Liver (tissue), 7 donors: ENCODE measurements at regions not wholly inside any gene's neighbourhood (a gene's known extent, or its start where the extent isn't known, plus 50 kb on each side); places are given as distances from the start of the nearest gene placed in this dataset.

ENCODE experiments used
- DNase-seq: peaks from one replicate; pipeline ENCODE4 v3.0.0-alpha.2; 2017; ENCODE audit warnings: low spot score
- H3K27ac ChIP-seq, 2 donors: one replicate each; pipeline ENCODE4 v1.7.0; 2013; ENCODE audit warnings: inconsistent platforms in 2 of 2, low read length in 2 of 2, control low read depth in 1 of 2, low read depth in 1 of 2, mild to moderate bottlenecking in 1 of 2
- H3K27me3 ChIP-seq, 4 donors: one replicate each; pipeline versions ENCODE4 v1.6.1 to v1.7.0; 2013; ENCODE audit warnings: low read length in 3 of 4, inconsistent platforms in 1 of 4, mild to moderate bottlenecking in 1 of 4, moderate library complexity in 1 of 4; ENCODE audit not compliant: control insufficient read depth in 4 of 4, insufficient read depth in 4 of 4
- H3K36me3 ChIP-seq, 4 donors: one replicate each; pipeline versions ENCODE4 v1.6.1 to v1.7.0; 2013; ENCODE audit warnings: low read length in 3 of 4, mild to moderate bottlenecking in 3 of 4, low read depth in 1 of 4, moderate library complexity in 1 of 4; ENCODE audit not compliant: control insufficient read depth in 4 of 4, insufficient read depth in 3 of 4
- H3K4me1 ChIP-seq, 4 donors: one replicate each; pipeline versions ENCODE4 v1.6.1 to v1.7.0; 2013; ENCODE audit warnings: low read length in 3 of 4, mild to moderate bottlenecking in 3 of 4, moderate library complexity in 1 of 4; ENCODE audit not compliant: control insufficient read depth in 4 of 4, insufficient read depth in 4 of 4
- H3K4me3 ChIP-seq, 3 donors: one replicate each; pipeline versions ENCODE4 v1.6.1 to v1.7.0; 2013; ENCODE audit warnings: low read length in 3 of 3, control low read depth in 1 of 3, low read depth in 1 of 3, mild to moderate bottlenecking in 1 of 3
- H3K9ac ChIP-seq, 2 donors: one replicate each; pipeline ENCODE4 v1.7.0; 2013; ENCODE audit warnings: low read length in 2 of 2, mild to moderate bottlenecking in 2 of 2, moderate library complexity in 2 of 2, control low read depth in 1 of 2, low read depth in 1 of 2
- H3K9me3 ChIP-seq, 4 donors: one replicate each; pipeline versions ENCODE4 v1.6.1 to v1.7.0; 2013; ENCODE audit warnings: low read length in 3 of 4; ENCODE audit not compliant: control insufficient read depth in 4 of 4
- ATF3 ChIP-seq: IDR thresholded peaks from 2 replicates; pipeline ENCODE4 v1.6.1; 2016; ENCODE audit warnings: antibody characterized with exemption
- FOXA2 ChIP-seq: IDR thresholded peaks from 2 replicates; pipeline ENCODE4 v1.6.1; 2016; ENCODE audit warnings: antibody characterized with exemption
- HNF4A ChIP-seq, 2 donors: conservative IDR thresholded peaks; 2 replicates each; pipeline ENCODE4 v1.6.1; 2016; ENCODE audit warnings: antibody characterized with exemption in 2 of 2, mild to moderate bottlenecking in 2 of 2
- HNF4G ChIP-seq: IDR thresholded peaks from 2 replicates; pipeline ENCODE4 v1.6.1; 2016; ENCODE audit warnings: antibody characterized with exemption
- JUND ChIP-seq, 2 donors: IDR thresholded peaks; 2 replicates each; pipeline ENCODE4 v1.6.1; 2016; ENCODE audit warnings: antibody characterized with exemption in 2 of 2
- MAX ChIP-seq: IDR thresholded peaks from 2 replicates; pipeline ENCODE4 v1.6.1; 2016; ENCODE audit warnings: antibody characterized with exemption
- NR2F2 ChIP-seq: IDR thresholded peaks from 2 replicates; pipeline ENCODE4 v1.6.1; 2016; ENCODE audit warnings: antibody characterized with exemption
- RAD21 ChIP-seq, 2 donors: IDR thresholded peaks; 2 replicates each; pipeline ENCODE4 v1.6.1; 2016; ENCODE audit warnings: antibody characterized with exemption in 2 of 2, mild to moderate bottlenecking in 2 of 2
- REST ChIP-seq: IDR thresholded peaks from 2 replicates; pipeline ENCODE4 v1.6.1; 2016; ENCODE audit warnings: antibody characterized with exemption, mild to moderate bottlenecking
- RXRA ChIP-seq, 2 donors: IDR thresholded peaks; 2 replicates each; pipeline ENCODE4 v1.6.1; 2017 to 2018; ENCODE audit warnings: antibody characterized with exemption in 2 of 2, mild to moderate bottlenecking in 1 of 2
- SP1 ChIP-seq: IDR thresholded peaks from 2 replicates; pipeline ENCODE4 v1.6.1; 2018; ENCODE audit warnings: antibody characterized with exemption, mild to moderate bottlenecking
- ZBTB33 ChIP-seq: IDR thresholded peaks from 2 replicates; pipeline ENCODE4 v1.6.1; 2016; ENCODE audit warnings: antibody characterized with exemption
- WGBS: extraction: QIAGEN DNeasy Blood & Tissue Kit; methylation state at CpG from one replicate; pipeline ENCODE4 v1.1.7; 2013; 5-methylcytosine and 5-hydroxymethylcytosine counted together
- donor health status: healthy.
- donor health status: healthy.
- donor health status: healthy.
- donor health status: healthy.

- H3K9me3 ChIP-seq, result no peaks in the 10 kb centered on the region
- no peak for TF ChIP-seq RAD21 (IDR thresholded peaks at IDR 0.05)
- TF ChIP-seq REST, result no peak
- TF ChIP-seq RXRA (IDR thresholded peaks at IDR 0.05), result no peak
- no peak for TF ChIP-seq HNF4A (conservative IDR thresholded peaks at IDR 0.05)
- no peak for TF ChIP-seq ZBTB33
- no peak for TF ChIP-seq NR2F2
- TF ChIP-seq SP1, result no peak
Observed at GRCh38 chr1:219354962-219355361, 181.3 kb downstream of the LYPLAL1 start.

GRCh38 chr1:219352961-219353651 lies 179.4 kb downstream of the LYPLAL1 start:
- H3K27ac ChIP-seq, result no peak overlapping the region
- no peaks in the 10 kb centered on the region for H3K4me1 ChIP-seq
- no peak overlapping the region for H3K4me3 ChIP-seq
- WGBS, result 90% methylated on average over 4 of the region's 4 CpGs
- TF ChIP-seq RAD21 (IDR thresholded peaks at IDR 0.05) (no peak), MAX (no peak), NR2F2 (no peak), REST (no peak), ZBTB33 (no peak), JUND (IDR thresholded peaks at IDR 0.05) (no peak), SP1 (no peak), ATF3 (no peak), RXRA (IDR thresholded peaks at IDR 0.05) (no peak), FOXA2 (no peak), HNF4G (no peak)
- DNase-seq, result no peak
- H3K9me3 ChIP-seq, result no peaks in the 10 kb centered on the region
- H3K36me3 ChIP-seq, result no peaks in the 10 kb centered on the region
- H3K27me3 ChIP-seq, result no peaks in the 10 kb centered on the region
- no peak overlapping the region for H3K9ac ChIP-seq

More at GRCh38 chr1:219354962-219355361, 181.3 kb downstream of the LYPLAL1 start:
- Histone ChIP-seq H3K36me3 (no peaks in the 10 kb centered on the region), H3K4me3 (no peak overlapping the region), H3K27me3 (no peaks in the 10 kb centered on the region), H3K4me1 (no peaks in the 10 kb centered on the region), H3K27ac (no peak overlapping the region), H3K9ac (no peak overlapping the region)
- WGBS, result 88% methylated on average over 4 of the region's 4 CpGs
- DNase-seq, result no peak
